Gastrocnemius medialis (tissue), 4 donors: ENCODE measurements at regions not wholly inside any gene's neighbourhood (a gene's known extent, or its start where the extent isn't known, plus 50 kb on each side); places are given as distances from the start of the nearest gene placed in this dataset.

ENCODE experiments used
- CTCF ChIP-seq, 5 experiments: fragments of 450-650 bp in 3 of 5; fragments of 200-600 bp in 2 of 5; sonication (generic) in 2 of 5; IDR thresholded peaks in 4 of 5; conservative IDR thresholded peaks in 1 of 5; 1 replicate in 4 of 5; 2 replicates in 1 of 5; pipeline ENCODE4 v1.5.1; 2016 to 2019; ENCODE audit warnings: antibody characterized with exemption in 5 of 5, mild to moderate bottlenecking in 3 of 5, moderate library complexity in 3 of 5
- POLR2A ChIP-seq, 2 donors: fragments of 450-650 bp; IDR thresholded peaks; one replicate each; pipeline ENCODE4 v1.6.1; 2017; ENCODE audit warnings: antibody characterized with exemption in 2 of 2, mild to moderate bottlenecking in 2 of 2, moderate library complexity in 2 of 2

- TF ChIP-seq CTCF (IDR thresholded peaks at IDR 0.05 in 4 of 5, conservative IDR thresholded peaks at IDR 0.05 in 1 of 5) (no peak), POLR2A (IDR thresholded peaks at IDR 0.05) (no peak)
These were observed 257.6 kb downstream of the GATA3 start for GRCh38 chr10:8312079-8312478.
